GM12875 (cell line): ENCODE measurements at regions not wholly inside any gene's neighbourhood (a gene's known extent, or its start where the extent isn't known, plus 50 kb on each side); places are given as distances from the start of the nearest gene placed in this dataset.

Experiments
- H3K4me3 ChIP-seq: one replicate; pipeline ENCODE4 v1.5.1; 2011; ENCODE audit warnings: low read depth, low read length, control low read depth
- CTCF ChIP-seq: IDR thresholded peaks from 2 replicates; pipeline ENCODE4 v1.5.1; 2011; ENCODE audit warnings: low read depth, mild to moderate bottlenecking, control low read depth, inconsistent platforms, low read length, moderate library complexity, borderline replicate concordance; ENCODE audit not compliant: insufficient read depth

DNA sequence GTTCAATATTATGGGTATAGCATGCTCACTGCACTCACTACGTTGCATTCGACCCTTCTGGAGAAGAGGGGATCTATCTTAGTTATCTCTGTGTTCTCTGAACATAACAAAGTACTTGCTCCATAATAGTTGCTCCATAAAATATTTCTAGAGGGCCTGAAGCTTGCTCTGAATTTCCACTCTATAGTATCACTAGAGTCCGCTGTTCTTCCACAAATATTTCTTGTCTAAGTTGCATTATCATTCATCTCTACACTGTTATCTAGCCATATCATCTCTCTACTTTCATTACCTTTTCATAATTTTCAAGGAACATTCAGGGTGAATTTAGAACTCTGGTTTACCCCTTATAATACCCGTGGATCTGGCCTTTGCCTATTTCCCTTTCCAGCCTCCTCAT, 246.1 kb upstream of the PDE3A start:
- H3K4me3 ChIP-seq: no peak overlapping the region
- TF ChIP-seq CTCF: no peak

- TF ChIP-seq CTCF: no peak
- H3K4me3 ChIP-seq: no peak overlapping the region
Measured at GRCh38 chr12:20123465-20123864, 244.9 kb upstream of the PDE3A start.

DNA sequence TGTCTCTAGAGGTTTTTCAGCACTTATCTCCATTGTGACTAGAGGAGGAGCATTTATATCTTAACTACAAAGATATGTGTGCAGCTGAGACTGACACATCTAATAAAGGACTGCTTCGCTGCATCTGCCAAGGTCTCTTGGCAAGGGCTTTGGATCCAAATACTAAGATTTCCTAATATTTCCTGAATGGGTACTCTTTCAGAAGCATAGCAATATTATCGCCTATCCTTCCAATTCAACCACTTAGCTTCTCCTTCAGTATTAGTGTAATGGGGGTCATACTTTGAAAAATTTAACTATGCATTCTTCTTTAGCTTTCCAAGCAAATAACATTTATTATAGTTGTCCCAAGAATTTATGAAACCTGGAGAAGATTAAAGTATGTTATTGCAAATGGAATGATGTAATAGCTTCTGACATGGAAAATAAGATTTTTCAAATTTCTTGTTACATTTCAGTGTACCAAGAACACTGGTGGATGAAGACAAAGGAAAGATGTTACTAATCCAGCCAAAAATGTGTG, 243.0 kb upstream of the PDE3A start:
- no peak for TF ChIP-seq CTCF

DNA sequence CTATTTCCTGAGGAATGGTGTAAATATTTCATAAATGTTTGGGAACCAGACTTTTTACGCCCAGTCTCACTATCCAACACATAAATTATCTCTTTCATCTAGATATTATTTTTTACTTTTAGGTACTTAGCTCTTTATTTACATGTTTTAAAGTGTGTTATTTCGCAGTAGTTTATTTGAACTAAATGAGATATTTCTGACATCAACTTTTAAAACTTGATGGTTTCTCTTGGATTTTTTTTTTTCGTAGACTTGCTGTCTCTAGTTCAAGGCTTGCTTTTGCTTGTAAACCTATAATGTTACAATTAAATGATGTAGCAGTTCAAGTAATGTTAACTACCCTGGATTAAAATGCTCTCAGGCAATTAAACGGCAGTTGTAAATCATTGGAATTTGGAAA, 241.7 kb upstream of the PDE3A start:
- H3K4me3 ChIP-seq: no peak overlapping the region
- TF ChIP-seq CTCF: no peak

More for the DNA sequence above, 243.0 kb upstream of the PDE3A start:
- no peak overlapping the region for H3K4me3 ChIP-seq

DNA sequence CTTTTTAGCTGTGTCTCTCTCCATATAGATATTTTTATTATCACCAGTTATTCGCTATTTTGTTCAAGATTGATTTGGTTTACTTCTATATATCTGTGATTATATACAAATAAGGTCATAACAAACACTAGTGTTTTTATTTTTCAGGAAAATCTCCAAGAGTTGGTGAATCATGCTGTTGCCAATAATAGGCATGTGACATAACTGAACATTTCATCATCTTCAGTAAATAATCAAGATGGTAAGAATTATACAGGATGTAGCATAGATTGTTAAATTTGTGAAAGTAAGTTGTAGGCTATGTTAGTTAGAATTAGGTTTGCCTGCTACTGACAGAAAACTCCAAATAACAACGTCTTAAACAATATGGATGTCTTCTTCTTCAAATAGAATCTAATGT, 240.9 kb upstream of the PDE3A start:
- no peak overlapping the region for H3K4me3 ChIP-seq
- no peak for TF ChIP-seq CTCF

DNA sequence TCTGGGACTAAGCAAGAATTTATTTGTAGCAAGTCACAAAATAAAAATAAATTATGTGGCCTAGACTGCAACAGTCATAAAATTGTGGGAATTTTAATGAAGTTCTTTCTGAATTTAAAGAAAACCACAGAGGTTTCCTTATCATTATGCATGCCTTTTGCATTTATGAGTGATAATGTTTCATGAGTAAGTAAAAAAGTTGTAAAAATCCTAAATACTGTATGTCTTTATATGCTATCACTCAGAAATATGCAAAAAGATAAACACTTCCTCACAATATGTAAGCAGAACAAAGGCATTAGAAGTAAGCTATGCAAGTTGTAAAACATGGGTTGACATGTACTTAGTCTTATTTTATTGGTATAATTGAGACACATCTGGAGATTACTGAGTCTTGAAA, 239.4 kb upstream of the PDE3A start:
- no peak overlapping the region for H3K4me3 ChIP-seq
- no peak for TF ChIP-seq CTCF

GRCh38 chr12:20132818-20133217, 235.5 kb upstream of the PDE3A start:
- TF ChIP-seq CTCF: no peak
- no peak overlapping the region for H3K4me3 ChIP-seq
